Activated CD4-positive, alpha-beta T cell treated with anti-CD3 and anti-CD28 coated beads, Interleukin-2, amount 50 U/mL, for 16 hours (primary cell): ENCODE measurements at regions not wholly inside any gene's neighbourhood (a gene's known extent, or its start where the extent isn't known, plus 50 kb on each side); places are given as distances from the start of the nearest gene placed in this dataset.

ENCODE experiments used
- DNase-seq: peaks from one replicate; pipeline ENCODE4 v3.0.0-alpha.2; 2020

GRCh38 chr6:139659196-139659595 lies 284.7 kb upstream of the CITED2 start:
- no peak for DNase-seq

GRCh38 chr6:139657119-139657518 lies 282.7 kb upstream of the CITED2 start:
- no peak for DNase-seq

- no peak for DNase-seq
Observed at GRCh38 chr6:139655783-139656705, 281.6 kb upstream of the CITED2 start.

- no peak for DNase-seq
Observed at GRCh38 chr6:139654888-139655782, 280.7 kb upstream of the CITED2 start.

GRCh38 chr6:139654309-139654708 lies 279.9 kb upstream of the CITED2 start:
- no peak for DNase-seq

- DNase-seq = no peak
Observed at GRCh38 chr6:139653111-139653510, 278.7 kb upstream of the CITED2 start.

GRCh38 chr6:139650941-139651340 lies 276.5 kb upstream of the CITED2 start:
- no peak for DNase-seq

- no peak for DNase-seq
Observed at GRCh38 chr6:139649732-139650131, 275.3 kb upstream of the CITED2 start.

GRCh38 chr6:139649128-139649527 lies 274.7 kb upstream of the CITED2 start:
- DNase-seq = no peak

- no peak for DNase-seq
Observed at GRCh38 chr6:139648430-139649000, 274.1 kb upstream of the CITED2 start.

GRCh38 chr6:139647841-139648240 lies 273.4 kb upstream of the CITED2 start:
- DNase-seq = no peak

- no peak for DNase-seq
Observed at GRCh38 chr6:139647016-139647415, 272.6 kb upstream of the CITED2 start.

- no peak for DNase-seq
Observed at GRCh38 chr6:139644821-139645220, 270.4 kb upstream of the CITED2 start.

- no peak for DNase-seq
Observed at GRCh38 chr6:139643986-139644385, 269.5 kb upstream of the CITED2 start.

GRCh38 chr6:139642346-139642745 lies 267.9 kb upstream of the CITED2 start:
- DNase-seq = no peak

GRCh38 chr6:139641376-139641775 lies 266.9 kb upstream of the CITED2 start:
- no peak for DNase-seq

- no peak for DNase-seq
Observed at GRCh38 chr6:139640921-139641320, 266.5 kb upstream of the CITED2 start.

GRCh38 chr6:139640448-139640847 lies 266.0 kb upstream of the CITED2 start:
- no peak for DNase-seq

- no peak for DNase-seq
Observed at GRCh38 chr6:139639507-139639906, 265.1 kb upstream of the CITED2 start.

GRCh38 chr6:139638179-139638941 lies 263.9 kb upstream of the CITED2 start:
- DNase-seq = no peak

GRCh38 chr6:139637766-139638165 lies 263.3 kb upstream of the CITED2 start:
- DNase-seq = no peak

- DNase-seq = no peak
Observed at GRCh38 chr6:139636391-139636790, 261.9 kb upstream of the CITED2 start.
